ENCODE measurements at regions not wholly inside any gene's neighbourhood (a gene's known extent, or its start where the extent isn't known, plus 50 kb on each side); places are given as distances from the start of the nearest gene placed in this dataset.

- TF ChIP-seq CTCF (IDR thresholded peaks at IDR 0.05) (no peak), POLR2A (IDR thresholded peaks at IDR 0.05) (no peak)
These were observed 631.5 kb upstream of the KLHL29 start for GRCh38 chr2:22753476-22753875.

Measured in heart left ventricle (tissue), 13 donors.